GM18517 (cell line): ENCODE measurements at regions not wholly inside any gene's neighbourhood (a gene's known extent, or its start where the extent isn't known, plus 50 kb on each side); places are given as distances from the start of the nearest gene placed in this dataset.

ENCODE experiments used
- ATAC-seq: cut with Tn5 transposase; IDR thresholded peaks from one replicate; pipeline ENCODE4 v1.9.1; 2021; ENCODE audit warnings: mild to moderate bottlenecking, moderate library complexity; ENCODE audit not compliant: unreplicated experiment

- no peak for ATAC-seq
Observed at GRCh38 chr12:13318231-13319015, 121.9 kb downstream of the EMP1 start.

DNA sequence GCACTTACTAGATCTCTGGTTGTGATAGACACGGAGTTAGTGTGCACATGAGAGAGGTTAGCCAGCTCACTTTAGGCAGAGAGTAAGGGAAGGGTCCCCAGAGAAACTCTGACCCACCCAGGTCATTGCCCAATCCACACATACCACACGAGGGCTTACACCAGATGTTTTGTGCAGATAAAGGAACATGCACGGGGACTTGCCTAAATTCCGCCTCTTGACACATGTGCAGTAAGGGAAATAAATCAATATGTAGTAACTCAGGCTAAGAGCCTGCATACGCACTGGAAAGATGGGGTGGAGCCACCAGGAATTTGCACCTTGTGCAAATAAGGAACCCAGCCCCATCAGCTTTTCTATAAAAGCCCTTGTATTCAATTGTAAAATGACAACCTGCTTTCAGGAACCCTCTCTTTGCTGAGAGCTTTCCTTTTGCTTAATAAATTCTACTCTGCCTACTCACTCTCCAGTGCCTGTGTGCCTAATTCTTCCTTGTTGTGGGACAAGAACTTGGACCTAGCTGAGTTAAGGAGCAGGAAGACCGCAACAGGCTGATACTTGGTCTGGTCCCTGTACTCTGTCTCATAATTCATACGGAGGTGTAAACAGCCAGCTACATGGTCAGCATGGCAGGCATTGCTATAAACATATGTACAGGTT, 120.2 kb downstream of the EMP1 start:
- ATAC-seq: no peak

DNA sequence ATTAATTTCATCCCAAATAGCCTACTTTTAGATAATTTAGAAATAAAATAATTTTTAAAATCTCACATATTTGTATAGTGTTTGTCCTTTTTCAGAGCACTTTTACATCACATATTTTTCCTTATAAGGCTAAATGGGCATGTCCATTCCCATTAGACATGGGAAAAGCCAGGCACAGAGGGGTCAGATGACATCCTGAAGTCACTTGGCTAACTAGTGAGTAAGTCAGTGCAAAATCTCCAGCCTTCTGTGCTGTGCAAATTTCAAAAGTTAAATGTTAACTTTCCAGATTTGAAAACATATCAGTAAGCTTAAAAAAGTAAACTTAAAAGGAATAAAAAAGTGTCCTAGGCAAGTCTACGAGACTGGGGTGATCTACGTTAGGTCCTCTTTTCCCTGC, 117.4 kb downstream of the EMP1 start:
- ATAC-seq: no peak

GRCh38 chr12:13311551-13311950, 115.0 kb downstream of the EMP1 start:
- no peak for ATAC-seq

- ATAC-seq: no peak
Observed at GRCh38 chr12:13307143-13307816, 110.8 kb downstream of the EMP1 start.

- no peak for ATAC-seq
Observed at GRCh38 chr12:13304924-13305323, 108.4 kb downstream of the EMP1 start.

GRCh38 chr12:13299457-13299856, 102.9 kb downstream of the EMP1 start:
- no peak for ATAC-seq

DNA sequence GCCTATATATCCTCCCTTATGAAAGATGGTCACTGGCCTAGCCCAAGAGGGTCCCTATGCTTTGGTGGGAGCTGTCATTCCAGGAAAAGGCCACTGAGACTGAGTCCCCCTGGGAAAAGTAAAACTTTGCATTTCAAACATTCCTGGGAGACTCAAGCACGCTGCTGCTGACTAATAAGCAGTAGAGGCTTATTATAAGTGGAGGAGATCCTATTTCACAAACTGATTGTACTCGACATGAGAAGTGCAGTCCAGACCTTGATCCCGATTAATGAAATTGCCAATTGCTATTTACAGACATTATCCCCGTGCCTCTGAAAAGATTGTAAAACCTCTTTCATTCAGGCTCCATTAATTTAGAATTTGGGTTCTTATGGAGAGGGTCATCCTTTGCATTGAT, 96.6 kb downstream of the EMP1 start:
- no peak for ATAC-seq

DNA sequence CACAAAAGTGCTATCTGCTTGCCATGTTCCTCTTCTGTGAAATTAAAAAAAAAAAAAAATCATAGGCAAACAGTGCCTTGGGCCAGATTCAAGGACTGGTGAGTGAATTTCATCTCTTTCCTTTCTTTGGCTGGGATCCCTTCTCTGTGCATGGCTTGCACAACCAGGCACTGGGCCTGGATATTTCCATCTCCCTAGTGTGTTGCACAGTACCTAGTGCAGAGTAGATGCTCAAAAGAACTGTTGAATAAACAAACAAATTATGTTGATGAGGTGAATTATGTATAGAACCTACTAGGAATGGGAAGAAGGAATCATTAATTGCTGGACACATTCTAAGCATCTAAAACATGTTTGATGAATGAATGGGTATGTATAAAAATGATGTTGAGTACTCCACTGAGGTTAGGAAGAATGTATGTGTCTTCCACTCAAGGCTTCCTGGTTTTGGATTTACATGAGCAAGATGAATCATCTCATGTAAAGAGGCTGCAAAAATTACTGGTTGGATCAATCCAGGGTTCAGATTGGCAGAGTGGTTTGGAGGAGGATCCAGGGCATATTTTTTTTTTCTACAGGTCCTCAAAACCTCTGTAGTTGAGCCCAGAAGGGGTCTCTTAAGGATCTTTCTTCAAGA, 93.2 kb downstream of the EMP1 start:
- no peak for ATAC-seq

GRCh38 chr12:13288937-13289652, 92.6 kb downstream of the EMP1 start:
- ATAC-seq: no peak

DNA sequence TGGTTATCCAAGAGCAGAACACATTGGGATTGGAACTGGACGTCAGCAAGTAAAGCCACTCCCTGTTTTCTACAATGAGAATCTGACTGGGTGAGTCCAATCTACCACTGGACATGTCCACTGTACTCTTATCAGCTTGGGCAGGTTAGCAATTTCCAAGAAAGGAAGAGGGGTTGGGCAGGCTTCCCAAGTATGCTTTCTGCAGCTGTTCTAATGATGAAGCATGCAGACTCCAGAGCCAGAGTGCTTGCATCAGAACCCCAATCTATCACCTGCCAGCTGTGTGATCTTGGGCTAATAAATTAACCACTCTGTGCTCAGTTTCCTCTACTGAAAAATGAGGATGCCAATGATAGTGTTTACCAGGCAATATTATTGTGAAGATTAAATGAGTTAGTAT, 92.0 kb downstream of the EMP1 start:
- no peak for ATAC-seq

DNA sequence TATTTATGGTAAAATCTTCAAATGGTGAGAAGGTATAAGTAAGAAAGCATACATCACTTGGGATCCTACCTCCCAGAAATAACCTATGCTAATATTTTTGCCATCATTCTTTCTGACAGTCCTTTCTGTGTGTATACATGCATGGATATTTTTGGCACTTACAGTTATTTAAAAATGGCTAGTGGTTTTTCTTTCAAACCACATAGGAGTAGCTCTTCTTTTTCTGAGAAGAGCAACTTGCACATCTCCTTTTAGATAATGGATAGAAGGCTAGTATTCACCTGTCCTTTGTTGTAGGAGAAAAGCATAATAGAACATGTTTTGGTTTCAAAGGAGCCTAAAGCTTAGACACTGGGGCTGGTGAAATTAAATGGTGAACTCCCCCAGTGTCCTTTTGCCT, 87.3 kb downstream of the EMP1 start:
- no peak for ATAC-seq

- ATAC-seq: no peak
Observed at GRCh38 chr12:13282861-13283260, 86.3 kb downstream of the EMP1 start.

GRCh38 chr12:13278249-13278787, 81.8 kb downstream of the EMP1 start:
- peak; percentile 52 for ATAC-seq

GRCh38 chr12:13277293-13277692, 80.8 kb downstream of the EMP1 start:
- ATAC-seq: no peak

GRCh38 chr12:13275241-13276085, 78.9 kb downstream of the EMP1 start:
- ATAC-seq: no peak

DNA sequence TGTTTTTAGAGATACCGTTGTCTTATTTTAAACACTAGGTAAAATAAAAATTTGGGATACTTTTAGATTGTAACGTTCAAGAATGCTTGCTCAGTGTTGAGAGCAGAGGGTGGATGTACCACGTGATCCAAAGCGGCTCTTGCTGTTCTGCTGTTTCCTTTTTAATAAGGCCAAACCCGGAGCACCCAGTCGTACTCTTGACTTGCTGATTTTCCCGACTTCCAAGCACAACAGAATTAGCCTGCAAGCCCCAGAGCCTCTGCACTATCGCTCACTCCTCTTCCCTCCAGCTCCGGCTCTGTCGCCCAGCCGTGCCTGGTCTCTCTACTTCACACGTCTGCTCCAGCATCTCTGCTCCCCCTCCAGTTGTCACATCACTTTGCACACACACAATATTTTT, 77.3 kb downstream of the EMP1 start:
- no peak for ATAC-seq

- no peak for ATAC-seq
Observed at GRCh38 chr12:13273097-13273496, 76.6 kb downstream of the EMP1 start.

- no peak for ATAC-seq
Observed at GRCh38 chr12:13270817-13271216, 74.3 kb downstream of the EMP1 start.
